GM12878 (cell line): ENCODE measurements at regions not wholly inside any gene's neighbourhood (a gene's known extent, or its start where the extent isn't known, plus 50 kb on each side); places are given as distances from the start of the nearest gene placed in this dataset.

ENCODE experiments used
- ATAC-seq: fragments of 200-7000 bp; cut with Tn5 transposase; 3 replicates; pipeline ENCODE4 v1.9.1; 2020; ENCODE audit warnings: mild to moderate bottlenecking, moderate library complexity
- BruUV-seq: library from RNA; stranded (reverse); fragments of 400-500 nt; replicated peaks from 2 replicates; lab custom pipeline; 2021; lab: Mats Ljungman, UMichigan
- CTCF ChIA-PET: fragments of 300-600 bp; sonication (Branson Sonifier 250); formaldehyde crosslinking; extraction: SDS; loops from one replicate; lab custom pipeline; 2021; ENCODE audit warnings: inconsistent platforms; lab: Yijun Ruan, JAX
- POLR2A ChIA-PET: fragments of 350-600 bp; formaldehyde crosslinking; extraction: SDS; loops from one replicate; lab custom pipeline; 2021; ENCODE audit warnings: inconsistent platforms; lab: Charles Lee
- RAD21 ChIA-PET: fragments of 300-600 bp; sonication (Branson Sonifier 250); formaldehyde crosslinking; loops from one replicate; lab custom pipeline; 2023; ENCODE audit warnings: antibody characterized with exemption; ENCODE audit not compliant: unreplicated experiment; lab: Charles Lee
- SMC1A ChIA-PET: fragments of 300-600 bp; sonication (Branson Sonifier 250); formaldehyde crosslinking; loops from one replicate; lab custom pipeline; 2023; ENCODE audit not compliant: unreplicated experiment, uncharacterized antibody; lab: Charles Lee
- DNase-seq: peaks from one replicate; pipeline ENCODE4 v3.0.0-alpha.2; 2011; ENCODE audit warnings: low read depth, low spot score
- FAIRE-seq: peaks from 3 replicates; lab custom pipeline; 2011; peaks lifted over from hg19 to GRCh38; lab: Jason Lieb, UNC
- H2AFZ ChIP-seq: 2 replicates; pipeline ENCODE4 v1.6.0; 2011; ENCODE audit warnings: low read depth, low read length, control low read depth; ENCODE audit not compliant: control insufficient read depth
- H3K27ac ChIP-seq: 2 replicates; pipeline ENCODE4 v1.5.1; 2011; ENCODE audit warnings: control low read depth; ENCODE audit not compliant: control insufficient read depth, insufficient read depth
- H3K27me3 ChIP-seq, 2 experiments: replicated peaks in 1 of 2; 2 replicates each; pipeline versions ENCODE4 v1.6.0 to v1.6.1; 2011; ENCODE audit warnings: low read length in 1 of 2; ENCODE audit not compliant: control insufficient read depth in 2 of 2, insufficient read depth in 2 of 2
- H3K36me3 ChIP-seq, 2 experiments: 2 replicates each; pipeline ENCODE4 v1.5.1; 2011; ENCODE audit warnings: low read length in 1 of 2; ENCODE audit not compliant: control insufficient read depth in 2 of 2, insufficient read depth in 2 of 2
- H3K4me1 ChIP-seq: 2 replicates; pipeline ENCODE4 v1.6.1; 2011; ENCODE audit warnings: mild to moderate bottlenecking, low read length, moderate library complexity, mixed read lengths; ENCODE audit not compliant: control insufficient read depth, insufficient read depth
- H3K4me2 ChIP-seq: 2 replicates; pipeline ENCODE4 v1.6.0; 2011; ENCODE audit warnings: control low read depth; ENCODE audit not compliant: control insufficient read depth, insufficient read depth
- H3K4me3 ChIP-seq: fragments of 200-600 bp; sonication (generic); 2 replicates; pipeline ENCODE4 v1.5.1; 2016
- H3K79me2 ChIP-seq: 2 replicates; pipeline ENCODE4 v1.6.0; 2011; ENCODE audit warnings: low read length; ENCODE audit not compliant: control insufficient read depth, insufficient read depth
- H3K9ac ChIP-seq: 2 replicates; pipeline ENCODE4 v1.8.0; 2011; ENCODE audit warnings: low read length, control low read depth, mixed read lengths; ENCODE audit not compliant: control insufficient read depth, insufficient read depth
- H3K9me3 ChIP-seq: replicated peaks from 3 replicates; pipeline ENCODE4 v1.5.1; 2011; ENCODE audit warnings: mild to moderate bottlenecking, low read length; ENCODE audit not compliant: control insufficient read depth, insufficient read depth
- H4K20me1 ChIP-seq: 2 replicates; pipeline ENCODE4 v1.6.0; 2011; ENCODE audit not compliant: control insufficient read depth, insufficient read depth
- BHLHE40 ChIP-seq, 2 experiments: fragments of 450-650 bp in 1 of 2; IDR thresholded peaks; 2 replicates each; pipeline ENCODE4 v1.6.1; 2011 to 2017; ENCODE audit warnings: low read depth in 2 of 2, borderline replicate concordance in 1 of 2, improper control_type of control experiment in 1 of 2, low read length in 1 of 2, mild to moderate bottlenecking in 1 of 2
- CEBPB ChIP-seq, 2 experiments: fragments of 150-350 bp in 1 of 2; IDR thresholded peaks; 2 replicates each; pipeline ENCODE4 v1.6.1; 2012 to 2014; ENCODE audit warnings: low read depth in 2 of 2, low read length in 2 of 2, borderline replicate concordance in 1 of 2, inconsistent platforms in 1 of 2
- CREM ChIP-seq: IDR thresholded peaks from 2 replicates; pipeline ENCODE4 v1.6.1; 2014; ENCODE audit warnings: antibody characterized with exemption, low read depth
- DPF2 ChIP-seq: fragments of 450-650 bp; IDR thresholded peaks from 2 replicates; pipeline ENCODE4 v1.6.1; 2017; ENCODE audit warnings: mild to moderate bottlenecking
- IKZF2 ChIP-seq, 2 experiments: fragments of 450-650 bp; IDR thresholded peaks; 2 replicates each; pipeline ENCODE4 v1.6.1; 2017; ENCODE audit warnings: mild to moderate bottlenecking in 2 of 2, moderate library complexity in 2 of 2
- KDM1A ChIP-seq: fragments of 200-600 bp; sonication (generic); IDR thresholded peaks from 2 replicates; pipeline ENCODE4 v1.6.1; 2016; ENCODE audit warnings: borderline replicate concordance
- NBN ChIP-seq: fragments of 450-650 bp; IDR thresholded peaks from 2 replicates; pipeline ENCODE4 v1.6.1; 2016
- RELA ChIP-seq: fragments of 450-650 bp; IDR thresholded peaks from 2 replicates; pipeline ENCODE4 v1.8.0; 2014; ENCODE audit warnings: borderline replicate concordance; ENCODE audit not compliant: partially characterized antibody
- RFX5 ChIP-seq: IDR thresholded peaks from 2 replicates; pipeline ENCODE4 v1.6.1; 2011; ENCODE audit warnings: low read depth, low read length, improper control_type of control experiment
- SMARCA5 ChIP-seq: fragments of 450-650 bp; IDR thresholded peaks from 2 replicates; pipeline ENCODE4 v1.6.1; 2017; ENCODE audit warnings: mild to moderate bottlenecking
- TCF3 ChIP-seq: IDR thresholded peaks from 2 replicates; pipeline ENCODE4 v1.6.1; 2012; ENCODE audit warnings: low read depth, mild to moderate bottlenecking, low read length, borderline replicate concordance; ENCODE audit not compliant: insufficient read depth
- TCF7 ChIP-seq: IDR thresholded peaks from 2 replicates; pipeline ENCODE4 v1.6.1; 2014; ENCODE audit warnings: antibody characterized with exemption, borderline replicate concordance
- ZBED1 ChIP-seq: IDR thresholded peaks from 2 replicates; pipeline ENCODE4 v1.6.1; 2016; ENCODE audit warnings: borderline replicate concordance
- ZNF207 ChIP-seq: fragments of 450-650 bp; IDR thresholded peaks from 2 replicates; pipeline ENCODE4 v1.6.1; 2014; ENCODE audit warnings: antibody characterized with exemption, mild to moderate bottlenecking, borderline replicate concordance
- WGBS: methylation state at CpG from one replicate; pipeline ENCODE4 v1.1.6; 2016; ENCODE audit warnings: low lambda C conversion rate; ENCODE audit not compliant: insufficient replicate concordance, insufficient coverage; ENCODE audit errors: missing lambda C conversion rate; 5-methylcytosine and 5-hydroxymethylcytosine counted together
- in situ Hi-C: fragments of 300-500 bp; cut with MboI; formaldehyde crosslinking; loops from 9 replicates; pipeline ENCODE4 v1.14.3; 2018; ENCODE audit warnings: mixed read lengths
- intact Hi-C: fragments of 100-400 bp; cut with micrococcal nuclease; formaldehyde crosslinking; loops from one replicate; pipeline ENCODE4 v1.14.2; 2022; ENCODE audit not compliant: unreplicated experiment
- TF ChIP-seq, protein P1 (sequence below): fragments of 450-650 bp; formaldehyde crosslinking; IDR thresholded peaks from 2 replicates; pipeline ENCODE4 v1.4.0; 2020; ENCODE audit warnings: mild to moderate bottlenecking, moderate library complexity

- H3K9ac ChIP-seq: no peak overlapping the region
- DNase-seq (no peak), ATAC-seq (no peak)
- no peak overlapping the region for H2AFZ ChIP-seq
- no peak overlapping the region for H3K4me2 ChIP-seq
- intact Hi-C loops (loop anchor here (5.0 kb wide), 1 partner anchor 140 kb away; no protein-coding TSS in a partner anchor), in situ Hi-C loops (no loop called here)
- peaks cover 0 to 4% of the 10 kb centered on the region in 2 experiments; a peak in 1 of 4 replicates for H3K27me3 ChIP-seq
- no TSS peak for BruUV-seq
- H3K79me2 ChIP-seq: no peaks in the 10 kb centered on the region
- H3K27ac ChIP-seq: no peak overlapping the region
- no peaks in the 10 kb centered on the region; the same call in 1 of the 3 replicates for H3K9me3 ChIP-seq
- CTCF ChIA-PET: interaction anchor here (1.3 to 2.4 kb wide), 4 partner anchors 14 to 456 kb away, joined by 4 to 12 read pairs (median 6); no protein-coding TSS in a partner anchor
- TF ChIP-seq BHLHE40 (IDR thresholded peaks at IDR 0.05; ENCODE audit: borderline replicate concordance in 1 of 2, low read depth in 2 of 2, low read length in 1 of 2) (no peak), ZNF207 (no peak), RFX5 (no peak)
- TF ChIP-seq, all 136 proteins: peak for 0
- 50% methylated on average over 2 of the region's 2 CpGs for WGBS
- Histone ChIP-seq H4K20me1 (no peaks in the 10 kb centered on the region), H3K36me3 (no peaks in the 10 kb centered on the region), H3K4me3 (no peak overlapping the region), H3K4me1 (peaks cover 5% of the 10 kb centered on the region; the same call in 1 of the 2 replicates)
- no peak for FAIRE-seq
- ChIA-PET RAD21 (interaction anchor here (0.6 to 1.7 kb wide), 3 partner anchors 106 to 245 kb away, joined by 3 to 7 read pairs (median 3); no protein-coding TSS in a partner anchor), POLR2A (interaction anchor here (1.1 kb wide), 1 partner anchor 14 kb away, joined by 3 read pairs; no protein-coding TSS in a partner anchor), SMC1A (interaction anchor here (0.9 to 1.5 kb wide), 5 partner anchors 10 to 246 kb away, joined by 3 to 5 read pairs (median 3); no protein-coding TSS in a partner anchor)
These were observed 158.3 kb upstream of the PIEZO2 start for GRCh38 chr18:11307716-11308115.

DNA sequence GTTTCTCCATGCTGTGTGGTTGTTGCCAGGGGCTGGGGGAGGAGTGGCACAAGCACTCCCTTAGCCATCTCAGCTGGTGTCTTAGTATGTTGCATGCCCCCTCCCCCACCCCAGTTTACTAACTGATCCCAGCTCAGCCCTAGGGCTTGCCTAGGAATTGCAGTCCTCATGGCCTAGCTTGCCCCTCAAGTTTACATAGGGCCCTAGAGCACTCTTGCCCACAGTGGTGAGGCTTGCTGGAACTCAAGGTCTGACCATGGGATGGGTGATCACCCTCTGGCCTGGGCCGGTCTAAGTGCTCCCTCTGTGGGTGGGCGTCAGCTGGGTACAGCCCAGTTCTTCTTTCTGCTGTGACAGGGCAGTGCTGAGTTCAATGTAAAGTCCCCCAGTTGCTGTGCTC is 156.1 kb upstream of the PIEZO2 start:
- Histone ChIP-seq H3K4me2 (no peak overlapping the region), H3K9ac (no peak overlapping the region), H3K4me1 (peaks cover 5% of the 10 kb centered on the region; the same call in 1 of the 2 replicates), H3K9me3 (no peaks in the 10 kb centered on the region; the same call in 1 of the 3 replicates), H4K20me1 (no peaks in the 10 kb centered on the region), H2AFZ (no peak overlapping the region), H3K27ac (no peak overlapping the region), H3K4me3 (no peak overlapping the region), H3K79me2 (no peaks in the 10 kb centered on the region), H3K36me3 (no peaks in the 10 kb centered on the region), H3K27me3 (no peaks in the 10 kb centered on the region)
- intact Hi-C loops: loop anchor here (5.0 kb wide), 1 partner anchor 138 kb away; no protein-coding TSS in a partner anchor
- DNase-seq: no peak
- ChIA-PET CTCF (interaction anchor here (1.4 kb wide), 1 partner anchor 248 kb away, joined by 3 read pairs; no protein-coding TSS in a partner anchor), SMC1A (interaction anchor here (1.3 to 1.4 kb wide), 2 partner anchors 11 to 517 kb away, joined by 3 to 5 read pairs; no protein-coding TSS in a partner anchor), RAD21 (no interaction called here), POLR2A (no interaction called here)
- 73% methylated on average over 2 of the region's 2 CpGs for WGBS
- in situ Hi-C loops: no loop called here
- FAIRE-seq: no peak
- no TSS peak for BruUV-seq
- no peak for ATAC-seq
- no peak for TF ChIP-seq SMARCA5
- no peak for TF ChIP-seq CEBPB (IDR thresholded peaks at IDR 0.05; ENCODE audit: borderline replicate concordance in 1 of 2, low read depth in 2 of 2, low read length in 2 of 2)
- no peak for TF ChIP-seq TCF3
- no peak for TF ChIP-seq KDM1A
- TF ChIP-seq, protein P1, sequence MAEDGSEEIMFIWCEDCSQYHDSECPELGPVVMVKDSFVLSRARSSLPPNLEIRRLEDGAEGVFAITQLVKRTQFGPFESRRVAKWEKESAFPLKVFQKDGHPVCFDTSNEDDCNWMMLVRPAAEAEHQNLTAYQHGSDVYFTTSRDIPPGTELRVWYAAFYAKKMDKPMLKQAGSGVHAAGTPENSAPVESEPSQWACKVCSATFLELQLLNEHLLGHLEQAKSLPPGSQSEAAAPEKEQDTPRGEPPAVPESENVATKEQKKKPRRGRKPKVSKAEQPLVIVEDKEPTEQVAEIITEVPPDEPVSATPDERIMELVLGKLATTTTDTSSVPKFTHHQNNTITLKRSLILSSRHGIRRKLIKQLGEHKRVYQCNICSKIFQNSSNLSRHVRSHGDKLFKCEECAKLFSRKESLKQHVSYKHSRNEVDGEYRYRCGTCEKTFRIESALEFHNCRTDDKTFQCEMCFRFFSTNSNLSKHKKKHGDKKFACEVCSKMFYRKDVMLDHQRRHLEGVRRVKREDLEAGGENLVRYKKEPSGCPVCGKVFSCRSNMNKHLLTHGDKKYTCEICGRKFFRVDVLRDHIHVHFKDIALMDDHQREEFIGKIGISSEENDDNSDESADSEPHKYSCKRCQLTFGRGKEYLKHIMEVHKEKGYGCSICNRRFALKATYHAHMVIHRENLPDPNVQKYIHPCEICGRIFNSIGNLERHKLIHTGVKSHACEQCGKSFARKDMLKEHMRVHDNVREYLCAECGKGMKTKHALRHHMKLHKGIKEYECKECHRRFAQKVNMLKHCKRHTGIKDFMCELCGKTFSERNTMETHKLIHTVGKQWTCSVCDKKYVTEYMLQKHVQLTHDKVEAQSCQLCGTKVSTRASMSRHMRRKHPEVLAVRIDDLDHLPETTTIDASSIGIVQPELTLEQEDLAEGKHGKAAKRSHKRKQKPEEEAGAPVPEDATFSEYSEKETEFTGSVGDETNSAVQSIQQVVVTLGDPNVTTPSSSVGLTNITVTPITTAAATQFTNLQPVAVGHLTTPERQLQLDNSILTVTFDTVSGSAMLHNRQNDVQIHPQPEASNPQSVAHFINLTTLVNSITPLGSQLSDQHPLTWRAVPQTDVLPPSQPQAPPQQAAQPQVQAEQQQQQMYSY (CRISPR knock-in tag): no peak
- no peak for TF ChIP-seq NBN
- TF ChIP-seq TCF7: no peak
- no peak for TF ChIP-seq RELA
- TF ChIP-seq CREM: no peak
- no peak for TF ChIP-seq DPF2
- no peak for TF ChIP-seq ZBED1
- no peak for TF ChIP-seq IKZF2 (IDR thresholded peaks at IDR 0.05)
